AG04449 (cell line): ENCODE measurements at regions not wholly inside any gene's neighbourhood (a gene's known extent, or its start where the extent isn't known, plus 50 kb on each side); places are given as distances from the start of the nearest gene placed in this dataset.

ENCODE experiments used
- CTCF ChIA-PET: fragments of 350-600 bp; formaldehyde crosslinking; extraction: SDS; loops from one replicate; lab custom pipeline; 2021; ENCODE audit warnings: antibody characterized with exemption; lab: Yijun Ruan, JAX
- POLR2A ChIA-PET: fragments of 400-600, 350-600 bp; formaldehyde crosslinking; extraction: SDS; loops from one replicate; lab custom pipeline; 2020; ENCODE audit warnings: antibody characterized with exemption, inconsistent platforms; lab: Yijun Ruan, JAX
- DNase-seq: peaks from one replicate; pipeline ENCODE4 v3.0.0-alpha.2; 2010; ENCODE audit warnings: low read depth, low spot score
- H3K4me3 ChIP-seq: 2 replicates; pipeline ENCODE4 v1.5.1; 2011; ENCODE audit warnings: low read depth, mild to moderate bottlenecking, control low read depth, low read length
- TF ChIP-seq, protein P1 (sequence below): IDR thresholded peaks from one replicate; pipeline ENCODE4 v1.5.1; 2011; ENCODE audit warnings: mild to moderate bottlenecking, moderate library complexity, low read length, control low read depth, inconsistent platforms; ENCODE audit not compliant: insufficient read depth; ENCODE audit errors: missing control alignments

DNA sequence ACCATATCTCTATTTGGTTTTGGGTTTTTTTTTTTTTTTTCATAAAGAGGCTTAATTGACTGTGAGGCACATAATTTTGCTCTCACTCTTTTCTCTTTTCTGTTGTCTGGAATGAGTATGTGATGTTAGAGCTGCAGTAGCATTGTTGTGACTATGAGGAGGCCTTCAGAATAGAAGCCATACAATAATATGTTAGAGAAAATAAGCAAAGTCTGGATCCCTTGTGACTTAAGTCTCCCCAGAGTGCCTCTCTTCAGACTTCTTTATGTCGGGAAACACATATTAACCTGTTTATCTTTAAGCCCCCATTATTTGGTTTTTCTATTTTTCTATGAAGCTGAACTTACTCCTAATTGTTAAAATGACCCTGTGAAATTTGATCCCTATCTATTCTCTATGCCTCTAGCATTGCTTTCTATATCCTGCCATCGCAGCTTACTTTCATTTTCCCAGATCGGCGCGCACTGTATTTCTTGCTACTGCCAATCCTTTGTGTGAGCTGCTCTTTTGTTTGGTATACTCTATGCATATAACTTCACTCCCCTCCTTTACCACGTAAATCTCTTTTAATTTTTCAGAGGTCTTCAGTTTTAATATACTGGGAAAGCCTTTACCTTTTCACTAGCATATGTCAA, 372.5 kb upstream of the KCNN2 start:
- TF ChIP-seq, protein P1, sequence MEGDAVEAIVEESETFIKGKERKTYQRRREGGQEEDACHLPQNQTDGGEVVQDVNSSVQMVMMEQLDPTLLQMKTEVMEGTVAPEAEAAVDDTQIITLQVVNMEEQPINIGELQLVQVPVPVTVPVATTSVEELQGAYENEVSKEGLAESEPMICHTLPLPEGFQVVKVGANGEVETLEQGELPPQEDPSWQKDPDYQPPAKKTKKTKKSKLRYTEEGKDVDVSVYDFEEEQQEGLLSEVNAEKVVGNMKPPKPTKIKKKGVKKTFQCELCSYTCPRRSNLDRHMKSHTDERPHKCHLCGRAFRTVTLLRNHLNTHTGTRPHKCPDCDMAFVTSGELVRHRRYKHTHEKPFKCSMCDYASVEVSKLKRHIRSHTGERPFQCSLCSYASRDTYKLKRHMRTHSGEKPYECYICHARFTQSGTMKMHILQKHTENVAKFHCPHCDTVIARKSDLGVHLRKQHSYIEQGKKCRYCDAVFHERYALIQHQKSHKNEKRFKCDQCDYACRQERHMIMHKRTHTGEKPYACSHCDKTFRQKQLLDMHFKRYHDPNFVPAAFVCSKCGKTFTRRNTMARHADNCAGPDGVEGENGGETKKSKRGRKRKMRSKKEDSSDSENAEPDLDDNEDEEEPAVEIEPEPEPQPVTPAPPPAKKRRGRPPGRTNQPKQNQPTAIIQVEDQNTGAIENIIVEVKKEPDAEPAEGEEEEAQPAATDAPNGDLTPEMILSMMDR: no peak
- ChIA-PET POLR2A (no interaction called here), CTCF (no interaction called here)
- DNase-seq: no peak
- H3K4me3 ChIP-seq: no peak overlapping the region

DNA sequence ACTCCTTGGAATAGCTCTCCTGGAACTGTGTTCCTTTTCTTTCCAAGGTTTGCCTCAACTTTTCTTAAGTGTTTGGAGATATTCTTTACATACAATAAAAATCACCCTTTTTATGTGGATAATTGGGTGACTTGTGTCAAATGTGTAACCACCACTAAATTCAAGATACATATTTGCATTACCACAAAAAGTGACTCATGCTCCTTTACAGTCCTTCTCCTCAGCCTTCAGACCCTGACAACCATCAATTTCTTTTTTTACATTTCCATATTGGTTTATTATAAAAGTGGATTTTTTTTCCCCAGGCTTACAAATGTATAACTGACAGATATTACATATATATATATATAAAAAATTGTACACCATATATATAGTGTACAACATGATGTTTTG, 372.0 kb upstream of the KCNN2 start:
- ChIA-PET CTCF (no interaction called here), POLR2A (no interaction called here)
- H3K4me3 ChIP-seq: no peak overlapping the region
- TF ChIP-seq, protein P1: no peak
- no peak for DNase-seq

DNA sequence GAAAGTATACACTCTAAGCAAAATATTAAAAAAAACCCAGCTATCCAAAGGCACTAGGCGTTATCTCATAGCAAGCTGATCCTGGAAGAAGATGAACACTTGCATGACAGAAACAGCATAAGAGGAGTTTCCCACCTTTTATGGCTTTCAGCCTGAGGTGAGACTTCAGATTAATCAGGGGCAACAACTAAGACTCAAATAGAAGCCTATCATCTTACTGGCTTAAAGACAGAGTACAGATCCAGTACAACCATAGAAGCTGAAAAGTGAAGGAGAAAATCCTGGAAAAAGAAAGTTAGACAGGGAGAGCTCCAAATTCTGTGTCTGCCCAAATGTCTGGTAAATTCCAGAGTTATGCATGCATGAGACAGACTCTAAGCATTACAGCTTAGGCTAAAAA, 360.8 kb upstream of the KCNN2 start:
- DNase-seq: no peak
- no peak overlapping the region for H3K4me3 ChIP-seq
- CTCF ChIA-PET: no interaction called here
- TF ChIP-seq, protein P1: no peak
- POLR2A ChIA-PET: no interaction called here

DNA sequence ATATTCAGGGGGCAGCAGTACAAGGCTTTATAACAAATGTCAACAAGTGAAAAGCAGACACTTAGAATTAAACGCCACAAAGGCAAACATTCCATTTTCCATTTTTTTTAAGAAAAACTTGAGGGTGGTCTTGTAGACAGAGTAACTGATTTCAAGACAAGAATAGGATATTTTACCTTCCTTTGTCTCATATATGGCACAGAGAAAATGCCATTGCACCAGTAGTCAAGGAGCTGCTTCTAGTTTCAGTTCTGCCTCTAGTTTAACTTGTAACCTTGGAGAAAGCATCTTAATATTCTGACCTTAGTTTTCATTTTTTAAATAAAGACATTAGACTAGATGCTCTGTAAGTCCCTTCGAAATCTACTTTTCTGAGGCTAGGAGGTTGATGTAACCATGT, 355.3 kb upstream of the KCNN2 start:
- TF ChIP-seq, protein P1: no peak
- DNase-seq: no peak
- POLR2A ChIA-PET: no interaction called here
- no peak overlapping the region for H3K4me3 ChIP-seq
- CTCF ChIA-PET: no interaction called here

DNA sequence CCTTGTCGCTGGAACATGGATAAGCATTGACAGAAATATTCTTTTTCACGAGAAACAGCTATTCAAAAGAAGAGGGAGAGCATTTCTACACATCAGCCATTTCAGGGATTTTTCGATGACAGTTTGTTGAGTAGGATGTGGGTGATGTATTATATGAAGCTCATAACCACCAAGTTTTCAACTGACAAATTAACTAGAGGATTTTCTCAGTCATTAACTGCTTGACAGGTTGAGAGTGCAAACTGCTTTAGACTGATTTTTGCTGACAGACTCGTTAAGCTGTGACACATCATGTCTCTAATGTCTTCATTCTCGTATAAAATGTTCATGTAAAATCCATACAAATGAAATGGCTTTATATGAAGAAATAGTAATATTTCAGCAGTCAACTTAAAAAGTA, 354.2 kb upstream of the KCNN2 start:
- ChIA-PET POLR2A (no interaction called here), CTCF (interaction anchor here (0.7 kb wide), 1 partner anchor 200 kb away, joined by 3 read pairs; no protein-coding TSS in a partner anchor)

DNA sequence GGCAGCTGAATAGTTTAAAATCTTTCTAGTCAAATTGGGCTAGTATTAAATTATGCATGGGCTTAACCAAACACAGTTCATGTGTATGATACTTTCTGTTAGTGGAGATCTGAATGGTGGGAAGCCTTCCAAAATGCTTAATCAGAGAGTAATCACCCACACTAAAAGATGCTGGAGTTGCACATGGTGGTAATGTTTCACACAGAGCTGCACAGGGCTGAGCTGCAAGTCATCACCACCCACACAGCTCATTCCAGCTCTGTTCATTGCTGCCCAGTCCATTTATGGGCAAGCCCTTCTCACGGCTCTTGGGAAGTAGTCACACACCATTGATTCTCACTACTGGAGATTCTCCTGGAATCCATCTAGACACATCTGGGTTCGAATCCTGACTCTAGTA, 351.5 kb upstream of the KCNN2 start:
- DNase-seq: peak; percentile 80
- H3K4me3 ChIP-seq: no peak overlapping the region
- ChIA-PET POLR2A (interaction anchor here (0.5 to 1.0 kb wide), 2 partner anchors 234 to 377 kb away, joined by 3 read pairs; no protein-coding TSS in a partner anchor), CTCF (no interaction called here)
- TF ChIP-seq, protein P1: no peak

More for the DNA sequence above, 354.2 kb upstream of the KCNN2 start:
- TF ChIP-seq, protein P1: no peak
- DNase-seq: no peak
- no peak overlapping the region for H3K4me3 ChIP-seq
